ENCODE measurements at regions not wholly inside any gene's neighbourhood (a gene's known extent, or its start where the extent isn't known, plus 50 kb on each side); places are given as distances from the start of the nearest gene placed in this dataset.

GRCh38 chr10:8738987-8739386 is 684.5 kb downstream of the GATA3 start:
- TF ChIP-seq EP300 (IDR thresholded peaks at IDR 0.05) (no peak), POLR2A (IDR thresholded peaks at IDR 0.05) (no peak), CTCF (IDR thresholded peaks at IDR 0.05) (no peak)
- WGBS, 3 donors: 26 to 36% (median 31%) methylated on average over 3 of the region's 3 CpGs
- Histone ChIP-seq H3K9me3 (no peaks in the 10 kb centered on the region), H3K4me1 (ENCODE audit: insufficient read depth) (no peaks in the 10 kb centered on the region), H3K4me3 (no peak overlapping the region), H3K27ac (no peak overlapping the region), H3K36me3 (no peaks in the 10 kb centered on the region), H3K27me3 (no peaks in the 10 kb centered on the region)
- no peak for DNase-seq
- intact Hi-C loops (cut with DNase I): no loop called here

- no peak overlapping the region for H3K4me3 ChIP-seq
- TF ChIP-seq CTCF (IDR thresholded peaks at IDR 0.05) (no peak), EP300 (IDR thresholded peaks at IDR 0.05) (no peak), POLR2A (IDR thresholded peaks at IDR 0.05) (no peak)
- no peaks in the 10 kb centered on the region for H3K36me3 ChIP-seq
- 43 to 65% (median 45%) methylated on average over 7 of the region's 7 CpGs for WGBS, 3 donors
- intact Hi-C loops (cut with DNase I): no loop called here
- H3K27me3 ChIP-seq: no peaks in the 10 kb centered on the region
- no peak overlapping the region for H3K27ac ChIP-seq
- no peaks in the 10 kb centered on the region for H3K9me3 ChIP-seq
- H3K4me1 ChIP-seq (ENCODE audit: insufficient read depth): no peaks in the 10 kb centered on the region
- no peak for DNase-seq
Observed at GRCh38 chr10:8752146-8752843, 697.8 kb downstream of the GATA3 start.

- DNase-seq: no peak
- intact Hi-C loops (cut with DNase I): no loop called here
- WGBS, 3 donors: 43 to 55% (median 46%) methylated on average over 4 of the region's 4 CpGs
Observed at GRCh38 chr10:8758029-8758428, 703.5 kb downstream of the GATA3 start.

GRCh38 chr10:8766899-8767298 is 712.4 kb downstream of the GATA3 start:
- DNase-seq: no peak
- H3K36me3 ChIP-seq: no peaks in the 10 kb centered on the region
- no peak overlapping the region for H3K27ac ChIP-seq
- TF ChIP-seq POLR2A (IDR thresholded peaks at IDR 0.05): no peak
- no peak for TF ChIP-seq CTCF (IDR thresholded peaks at IDR 0.05)
- no peak for TF ChIP-seq EP300 (IDR thresholded peaks at IDR 0.05)
- no peaks in the 10 kb centered on the region for H3K9me3 ChIP-seq
- H3K4me3 ChIP-seq: no peak overlapping the region
- H3K27me3 ChIP-seq: no peaks in the 10 kb centered on the region
- 85 to 90% (median 88%) methylated on average over 4 of the region's 4 CpGs for WGBS, 3 donors
- H3K4me1 ChIP-seq (ENCODE audit: insufficient read depth): no peaks in the 10 kb centered on the region
- intact Hi-C loops (cut with DNase I): no loop called here

More at GRCh38 chr10:8758029-8758428, 703.5 kb downstream of the GATA3 start:
- Histone ChIP-seq H3K4me3 (no peak overlapping the region), H3K27me3 (no peaks in the 10 kb centered on the region), H3K27ac (no peak overlapping the region), H3K4me1 (ENCODE audit: insufficient read depth) (no peaks in the 10 kb centered on the region), H3K36me3 (no peaks in the 10 kb centered on the region), H3K9me3 (no peaks in the 10 kb centered on the region)
- TF ChIP-seq CTCF (IDR thresholded peaks at IDR 0.05) (no peak), POLR2A (IDR thresholded peaks at IDR 0.05) (no peak), EP300 (IDR thresholded peaks at IDR 0.05) (no peak)
